ENCODE measurements at regions not wholly inside any gene's neighbourhood (a gene's known extent, or its start where the extent isn't known, plus 50 kb on each side); places are given as distances from the start of the nearest gene placed in this dataset.

- Histone ChIP-seq H3K27me3 (replicated peaks in 1 of 2; ENCODE audit: control insufficient read depth in 2 of 2, insufficient read depth in 2 of 2, low read length in 1 of 2) (no peaks in the 10 kb centered on the region), H4K20me1 (ENCODE audit: control insufficient read depth, insufficient read depth) (no peaks in the 10 kb centered on the region), H3K79me2 (ENCODE audit: control insufficient read depth, insufficient read depth, low read length) (no peaks in the 10 kb centered on the region), H3K4me3 (no peak overlapping the region), H3K9ac (ENCODE audit: control insufficient read depth, insufficient read depth, low read length) (no peak overlapping the region), H3K4me2 (ENCODE audit: control insufficient read depth, insufficient read depth) (no peak overlapping the region), H3K4me1 (ENCODE audit: control insufficient read depth, insufficient read depth, low read length) (no peaks in the 10 kb centered on the region), H3K36me3 (ENCODE audit: control insufficient read depth in 2 of 2, insufficient read depth in 2 of 2, low read length in 1 of 2) (no peaks in the 10 kb centered on the region), H3K9me3 (replicated peaks; ENCODE audit: control insufficient read depth, insufficient read depth, low read length) (no peaks in the 10 kb centered on the region), H3K27ac (ENCODE audit: control insufficient read depth, insufficient read depth) (no peak overlapping the region), H2AFZ (ENCODE audit: control insufficient read depth, low read depth, low read length) (no peak overlapping the region)
- no TSS peak for BruUV-seq (replicated peaks)
- no peak for ATAC-seq
- no peak for FAIRE-seq
- SMC1A ChIA-PET (ENCODE audit: uncharacterized antibody, unreplicated experiment), result interaction anchor here (1.2 kb wide), 1 partner anchor 12 kb away, joined by 4 read pairs; no protein-coding TSS in a partner anchor
- RAD21 ChIA-PET (ENCODE audit: unreplicated experiment), result no interaction called here
- 33% methylated on average over 1 of the region's 1 CpG for WGBS (ENCODE audit: insufficient coverage, insufficient replicate concordance, low lambda C conversion rate, missing lambda C conversion rate)
- in situ Hi-C loops (cut with MboI), result no loop called here
- CTCF ChIA-PET, result no interaction called here
- intact Hi-C loops (cut with micrococcal nuclease; ENCODE audit: unreplicated experiment), result no loop called here
- TF ChIP-seq NBN (IDR thresholded peaks at IDR 0.05), result no peak
- no peak for TF ChIP-seq ZBTB4 (CRISPR knock-in tag; IDR thresholded peaks at IDR 0.05)
- no peak for TF ChIP-seq RB1 (IDR thresholded peaks at IDR 0.05; ENCODE audit: borderline replicate concordance)
- TF ChIP-seq MXI1 (IDR thresholded peaks at IDR 0.05; ENCODE audit: low read depth, low read length), result no peak
- TF ChIP-seq JUNB (IDR thresholded peaks at IDR 0.05), result no peak
- no peak for TF ChIP-seq ETV6 (conservative IDR thresholded peaks at IDR 0.05 in 1 of 2, IDR thresholded peaks at IDR 0.05 in 1 of 2; ENCODE audit: borderline replicate concordance in 1 of 2, low read depth in 1 of 2)
- no peak for TF ChIP-seq PKNOX1 (IDR thresholded peaks at IDR 0.05)
- no peak for TF ChIP-seq NR2C2 (IDR thresholded peaks at IDR 0.05; ENCODE audit: borderline replicate concordance, control insufficient read depth, insufficient read length, low read depth)
- no peak for TF ChIP-seq SIN3A (IDR thresholded peaks at IDR 0.05; ENCODE audit: low read depth, low read length)
- TF ChIP-seq NR2F1 (conservative IDR thresholded peaks at IDR 0.05), result no peak
- TF ChIP-seq TCF7 (IDR thresholded peaks at IDR 0.05; ENCODE audit: borderline replicate concordance), result no peak
- TF ChIP-seq BCLAF1 (IDR thresholded peaks at IDR 0.05), result no peak
- TF ChIP-seq RAD21 (IDR thresholded peaks at IDR 0.05; ENCODE audit: insufficient read depth, low read depth, low read length), result no peak
- no peak for TF ChIP-seq SREBF1 (IDR thresholded peaks at IDR 0.05; ENCODE audit: low read length)
- TF ChIP-seq MYB (IDR thresholded peaks at IDR 0.05; ENCODE audit: borderline replicate concordance, low read depth, low read length), result no peak
- TF ChIP-seq EP300 (IDR thresholded peaks at IDR 0.05; ENCODE audit: borderline replicate concordance in 1 of 2, control insufficient read depth in 1 of 2, low read depth in 2 of 2, low read length in 2 of 2), result no peak
- no peak for TF ChIP-seq SRF (IDR thresholded peaks at IDR 0.05; ENCODE audit: low read depth in 2 of 2, low read length in 2 of 2)
- POLR2A ChIA-PET, result no interaction called here
- no peak for DNase-seq (ENCODE audit: low read depth, low spot score)
Measured at GRCh38 chr18:52174220-52174619, 165.8 kb upstream of the DCC start.

Measured in GM12878 (cell line).